ENCODE measurements at regions not wholly inside any gene's neighbourhood (a gene's known extent, or its start where the extent isn't known, plus 50 kb on each side); places are given as distances from the start of the nearest gene placed in this dataset.

DNA sequence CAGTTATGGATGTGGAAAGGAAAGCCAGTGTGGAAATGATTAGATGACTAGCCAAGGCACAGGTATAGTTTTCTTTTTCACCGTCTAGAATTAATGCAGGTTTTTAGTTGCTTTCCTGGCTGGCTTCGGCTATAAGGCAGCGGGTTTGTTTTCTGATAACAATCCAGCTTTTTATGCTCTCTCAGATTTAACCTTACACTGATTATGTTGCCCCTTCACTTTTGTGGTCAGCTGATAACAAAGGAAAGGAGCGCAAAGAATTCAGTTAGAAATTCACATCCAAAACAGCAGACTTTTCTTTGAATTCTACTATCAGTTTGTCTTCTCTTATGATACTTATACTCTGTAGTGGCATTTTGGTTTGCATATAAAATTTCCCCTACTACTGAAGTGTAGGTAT, 94.2 kb upstream of the CENPE start:
- DNase-seq, result no peak
- Histone ChIP-seq H3K9me3 (ENCODE audit: insufficient read depth, low read depth) (no peaks in the 10 kb centered on the region), H3K4me1 (replicated peaks; ENCODE audit: insufficient read depth) (no peaks in the 10 kb centered on the region), H3K79me2 (ENCODE audit: low read depth) (no peaks in the 10 kb centered on the region), H2AFZ (no peak overlapping the region), H3F3A (ENCODE audit: insufficient read depth, low read depth) (no peaks in the 10 kb centered on the region), H3K4me3 (no peak overlapping the region), H3K36me3 (ENCODE audit: low read depth) (no peaks in the 10 kb centered on the region), H3K4me2 (no peak overlapping the region), H3K9me2 (ENCODE audit: insufficient read depth) (no peaks in the 10 kb centered on the region), H3K27me3 (ENCODE audit: insufficient read depth, low read depth) (no peaks in the 10 kb centered on the region), H3K27ac (no peak overlapping the region), H4K20me1 (ENCODE audit: insufficient read depth) (no peaks in the 10 kb centered on the region)
- BruUV-seq (replicated peaks), result no TSS peak
- TF ChIP-seq, protein P1, sequence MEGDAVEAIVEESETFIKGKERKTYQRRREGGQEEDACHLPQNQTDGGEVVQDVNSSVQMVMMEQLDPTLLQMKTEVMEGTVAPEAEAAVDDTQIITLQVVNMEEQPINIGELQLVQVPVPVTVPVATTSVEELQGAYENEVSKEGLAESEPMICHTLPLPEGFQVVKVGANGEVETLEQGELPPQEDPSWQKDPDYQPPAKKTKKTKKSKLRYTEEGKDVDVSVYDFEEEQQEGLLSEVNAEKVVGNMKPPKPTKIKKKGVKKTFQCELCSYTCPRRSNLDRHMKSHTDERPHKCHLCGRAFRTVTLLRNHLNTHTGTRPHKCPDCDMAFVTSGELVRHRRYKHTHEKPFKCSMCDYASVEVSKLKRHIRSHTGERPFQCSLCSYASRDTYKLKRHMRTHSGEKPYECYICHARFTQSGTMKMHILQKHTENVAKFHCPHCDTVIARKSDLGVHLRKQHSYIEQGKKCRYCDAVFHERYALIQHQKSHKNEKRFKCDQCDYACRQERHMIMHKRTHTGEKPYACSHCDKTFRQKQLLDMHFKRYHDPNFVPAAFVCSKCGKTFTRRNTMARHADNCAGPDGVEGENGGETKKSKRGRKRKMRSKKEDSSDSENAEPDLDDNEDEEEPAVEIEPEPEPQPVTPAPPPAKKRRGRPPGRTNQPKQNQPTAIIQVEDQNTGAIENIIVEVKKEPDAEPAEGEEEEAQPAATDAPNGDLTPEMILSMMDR (conservative IDR thresholded peaks at IDR 0.05), result no peak
- TF ChIP-seq EZH2 (IDR thresholded peaks at IDR 0.05; ENCODE audit: low read depth), result no peak
- ChIA-PET CTCF (no interaction called here), POLR2A (ENCODE audit: unreplicated experiment) (interaction anchor here (0.7 kb wide), 1 partner anchor 16 kb away, joined by 3 read pairs; no protein-coding TSS in a partner anchor)
- intact Hi-C loops (cut with micrococcal nuclease; ENCODE audit: unreplicated experiment), result no loop called here

DNA sequence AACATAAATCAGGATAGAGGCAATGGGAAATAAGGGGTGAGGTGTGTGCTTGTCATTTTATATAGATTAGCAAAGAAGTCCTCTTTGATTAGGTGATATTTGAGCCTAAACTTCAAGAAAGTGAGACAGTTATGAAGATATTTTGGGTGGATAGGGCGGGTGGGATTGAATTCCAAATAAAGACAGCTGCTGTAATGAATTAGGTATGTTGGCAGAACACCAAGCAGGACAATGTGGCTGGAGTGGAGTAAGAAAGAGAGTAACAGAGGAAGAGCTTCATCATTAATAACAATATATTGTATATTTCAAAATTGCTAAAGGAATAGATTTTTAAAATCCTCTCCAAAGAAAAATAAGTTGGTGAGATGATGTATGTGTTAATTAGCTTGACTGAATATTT, 91.0 kb upstream of the CENPE start:
- ChIA-PET POLR2A (ENCODE audit: unreplicated experiment) (interaction anchor here (0.7 to 0.8 kb wide), 2 partner anchors 214 to 420 kb away, joined by 3 to 38 read pairs; partner anchors contain the start of gene CISD2), CTCF (interaction anchor here (0.6 kb wide), 1 partner anchor 85 kb away, joined by 3 read pairs; no protein-coding TSS in a partner anchor)
- Histone ChIP-seq H3F3A (ENCODE audit: insufficient read depth, low read depth) (no peaks in the 10 kb centered on the region), H3K79me2 (ENCODE audit: low read depth) (no peaks in the 10 kb centered on the region), H3K4me1 (replicated peaks; ENCODE audit: insufficient read depth) (no peaks in the 10 kb centered on the region), H3K9me3 (ENCODE audit: insufficient read depth, low read depth) (no peaks in the 10 kb centered on the region), H3K4me2 (no peak overlapping the region), H3K36me3 (ENCODE audit: low read depth) (no peaks in the 10 kb centered on the region), H3K27me3 (ENCODE audit: insufficient read depth, low read depth) (no peaks in the 10 kb centered on the region), H4K20me1 (ENCODE audit: insufficient read depth) (no peaks in the 10 kb centered on the region), H3K27ac (no peak overlapping the region), H2AFZ (no peak overlapping the region), H3K9me2 (ENCODE audit: insufficient read depth) (no peaks in the 10 kb centered on the region), H3K4me3 (no peak overlapping the region)
- TF ChIP-seq, protein P1 (conservative IDR thresholded peaks at IDR 0.05), result no peak
- TF ChIP-seq EZH2 (IDR thresholded peaks at IDR 0.05; ENCODE audit: low read depth), result no peak
- intact Hi-C loops (cut with micrococcal nuclease; ENCODE audit: unreplicated experiment), result no loop called here
- BruUV-seq (replicated peaks), result no TSS peak
- no peak for DNase-seq

DNA sequence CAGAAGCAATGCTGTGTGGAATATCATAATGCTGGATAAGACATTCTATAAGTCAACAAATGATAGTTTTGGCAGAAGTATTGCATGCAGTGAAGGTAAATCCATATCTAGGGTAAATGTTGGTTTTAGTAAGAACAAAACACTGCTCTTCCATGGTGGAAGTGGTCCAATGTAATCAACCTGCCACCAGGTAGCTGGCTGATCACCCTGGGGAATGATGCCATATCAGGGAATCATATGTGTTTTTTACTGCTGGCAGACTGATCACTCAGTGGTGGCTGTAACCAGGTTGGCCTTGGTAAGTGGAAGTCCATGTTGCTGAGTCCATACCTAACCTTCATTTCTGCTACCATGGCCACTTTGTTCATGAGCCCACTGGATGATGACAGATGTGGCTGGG, 74.0 kb upstream of the CENPE start:
- no peaks in the 10 kb centered on the region for H4K20me1 ChIP-seq (ENCODE audit: insufficient read depth)
- no peak overlapping the region for H3K4me2 ChIP-seq
- no TSS peak for BruUV-seq (replicated peaks)
- ChIA-PET CTCF (no interaction called here), POLR2A (ENCODE audit: unreplicated experiment) (no interaction called here)
- no peak overlapping the region for H3K27ac ChIP-seq
- H3K27me3 ChIP-seq (ENCODE audit: insufficient read depth, low read depth), result no peaks in the 10 kb centered on the region
- H3K79me2 ChIP-seq (ENCODE audit: low read depth), result no peaks in the 10 kb centered on the region
- H3K4me3 ChIP-seq, result no peak overlapping the region
- H2AFZ ChIP-seq, result no peak overlapping the region
- H3K36me3 ChIP-seq (ENCODE audit: low read depth), result no peaks in the 10 kb centered on the region
- DNase-seq, result no peak
- no peaks in the 10 kb centered on the region for H3K9me2 ChIP-seq (ENCODE audit: insufficient read depth)
- H3F3A ChIP-seq (ENCODE audit: insufficient read depth, low read depth), result no peaks in the 10 kb centered on the region
- no peaks in the 10 kb centered on the region for H3K9me3 ChIP-seq (ENCODE audit: insufficient read depth, low read depth)
- intact Hi-C loops (cut with micrococcal nuclease; ENCODE audit: unreplicated experiment), result no loop called here
- H3K4me1 ChIP-seq (replicated peaks; ENCODE audit: insufficient read depth), result no peaks in the 10 kb centered on the region
- TF ChIP-seq, protein P1 (conservative IDR thresholded peaks at IDR 0.05), result no peak
- TF ChIP-seq EZH2 (IDR thresholded peaks at IDR 0.05; ENCODE audit: low read depth), result no peak

All from PC-9 (cell line).